ENCODE measurements at regions not wholly inside any gene's neighbourhood (a gene's known extent, or its start where the extent isn't known, plus 50 kb on each side); places are given as distances from the start of the nearest gene placed in this dataset.
"Not testable (repeated sequence)": the region's sequence is repeated elsewhere in the genome, so short reads cannot be mapped to it uniquely, and the experiment has no call there.

DNA sequence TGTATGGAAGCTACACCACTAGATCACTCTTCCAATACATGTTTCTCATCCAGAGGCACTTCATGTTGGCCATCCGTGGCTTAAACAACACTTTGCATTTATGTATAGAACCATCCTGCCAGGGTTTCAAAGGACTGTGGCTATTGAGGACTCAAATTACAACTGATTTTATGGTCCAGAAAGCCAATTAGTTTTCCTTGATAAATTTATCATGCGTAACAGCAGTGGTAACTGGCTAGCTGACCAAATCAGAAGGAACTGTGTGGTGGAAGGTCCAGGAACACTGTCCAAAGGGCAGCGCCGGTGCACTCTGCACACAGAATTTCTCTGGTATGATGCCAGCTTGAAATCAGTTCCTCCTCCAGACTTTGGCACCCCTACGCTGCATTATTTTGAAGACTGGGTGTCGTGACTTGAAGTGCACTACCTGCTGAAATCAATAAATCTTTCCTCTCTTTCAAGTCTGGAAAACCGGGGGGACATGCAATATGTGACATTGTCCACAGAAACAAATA, 69.3 kb upstream of the TMEM252 start:
- TF ChIP-seq, protein P1, sequence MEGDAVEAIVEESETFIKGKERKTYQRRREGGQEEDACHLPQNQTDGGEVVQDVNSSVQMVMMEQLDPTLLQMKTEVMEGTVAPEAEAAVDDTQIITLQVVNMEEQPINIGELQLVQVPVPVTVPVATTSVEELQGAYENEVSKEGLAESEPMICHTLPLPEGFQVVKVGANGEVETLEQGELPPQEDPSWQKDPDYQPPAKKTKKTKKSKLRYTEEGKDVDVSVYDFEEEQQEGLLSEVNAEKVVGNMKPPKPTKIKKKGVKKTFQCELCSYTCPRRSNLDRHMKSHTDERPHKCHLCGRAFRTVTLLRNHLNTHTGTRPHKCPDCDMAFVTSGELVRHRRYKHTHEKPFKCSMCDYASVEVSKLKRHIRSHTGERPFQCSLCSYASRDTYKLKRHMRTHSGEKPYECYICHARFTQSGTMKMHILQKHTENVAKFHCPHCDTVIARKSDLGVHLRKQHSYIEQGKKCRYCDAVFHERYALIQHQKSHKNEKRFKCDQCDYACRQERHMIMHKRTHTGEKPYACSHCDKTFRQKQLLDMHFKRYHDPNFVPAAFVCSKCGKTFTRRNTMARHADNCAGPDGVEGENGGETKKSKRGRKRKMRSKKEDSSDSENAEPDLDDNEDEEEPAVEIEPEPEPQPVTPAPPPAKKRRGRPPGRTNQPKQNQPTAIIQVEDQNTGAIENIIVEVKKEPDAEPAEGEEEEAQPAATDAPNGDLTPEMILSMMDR (IDR thresholded peaks at IDR 0.05; ENCODE audit: borderline replicate concordance, control extremely low read depth, extremely low read depth, insufficient read depth, missing control alignments), result no peak

DNA sequence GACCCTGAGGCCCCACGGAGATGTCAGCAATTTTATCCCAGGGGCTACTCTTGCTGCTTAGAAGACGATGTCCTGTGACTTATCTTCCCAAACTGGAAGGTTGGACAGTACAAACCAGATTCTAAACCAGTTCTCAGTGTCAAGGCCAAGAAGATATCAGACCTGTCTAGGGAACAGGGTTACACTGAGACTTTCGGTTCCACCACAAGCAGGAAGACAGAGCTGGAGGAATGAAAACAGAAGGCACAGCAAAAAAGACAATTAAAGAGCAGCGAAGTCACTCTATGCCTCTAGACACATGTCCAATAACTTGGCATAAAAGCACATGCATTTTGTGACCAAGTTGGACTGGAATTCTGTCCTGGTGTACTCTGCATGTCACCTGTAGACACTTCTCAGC, 73.4 kb upstream of the TMEM252 start:
- TF ChIP-seq, protein P1 (IDR thresholded peaks at IDR 0.05; ENCODE audit: borderline replicate concordance, control extremely low read depth, extremely low read depth, insufficient read depth, missing control alignments), result no peak

More for the DNA sequence above, 69.3 kb upstream of the TMEM252 start:
- DNase-seq (ENCODE audit: low spot score), result no peak
- in situ Hi-C loops (cut with MboI; ENCODE audit: low sequenced_read_pairs, unreplicated experiment), result no loop called here

GRCh38 chr9:68617011-68617410, 76.3 kb upstream of the TMEM252 start:
- DNase-seq (ENCODE audit: low spot score); in situ Hi-C loops (cut with MboI; ENCODE audit: low sequenced_read_pairs, unreplicated experiment): not testable (repeated sequence)

More for the DNA sequence above, 73.4 kb upstream of the TMEM252 start:
- no peak for DNase-seq (ENCODE audit: low spot score)
- in situ Hi-C loops (cut with MboI; ENCODE audit: low sequenced_read_pairs, unreplicated experiment), result no loop called here

DNA sequence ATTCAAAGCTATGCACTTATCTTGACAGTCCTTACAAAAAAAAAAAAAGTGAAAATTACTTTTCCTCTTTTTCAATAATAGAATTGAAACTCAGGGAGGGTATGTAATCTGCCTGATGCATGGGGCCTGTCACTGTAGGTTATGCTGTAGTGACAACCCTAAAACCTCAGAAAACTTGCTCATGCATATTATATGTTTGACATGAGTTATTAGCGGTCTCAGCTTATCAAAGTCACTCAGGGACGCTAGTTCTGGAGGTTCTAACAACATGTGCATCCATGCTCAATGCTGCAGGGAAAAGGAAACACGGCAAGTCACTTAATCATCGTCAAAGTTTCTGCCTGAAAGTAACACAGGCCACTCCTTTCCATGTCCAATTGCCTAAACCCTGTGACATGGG, 78.4 kb upstream of the TMEM252 start:
- in situ Hi-C loops (cut with MboI; ENCODE audit: low sequenced_read_pairs, unreplicated experiment), result no loop called here
- DNase-seq (ENCODE audit: low spot score), result no peak
- TF ChIP-seq, protein P1 (IDR thresholded peaks at IDR 0.05; ENCODE audit: borderline replicate concordance, control extremely low read depth, extremely low read depth, insufficient read depth, missing control alignments), result no peak

- TF ChIP-seq, protein P1 (IDR thresholded peaks at IDR 0.05; ENCODE audit: borderline replicate concordance, control extremely low read depth, extremely low read depth, insufficient read depth, missing control alignments), result no peak
- in situ Hi-C loops (cut with MboI; ENCODE audit: low sequenced_read_pairs, unreplicated experiment), result no loop called here
- no peak for DNase-seq (ENCODE audit: low spot score)
These were observed 79.0 kb upstream of the TMEM252 start for GRCh38 chr9:68619636-68620035.

DNA sequence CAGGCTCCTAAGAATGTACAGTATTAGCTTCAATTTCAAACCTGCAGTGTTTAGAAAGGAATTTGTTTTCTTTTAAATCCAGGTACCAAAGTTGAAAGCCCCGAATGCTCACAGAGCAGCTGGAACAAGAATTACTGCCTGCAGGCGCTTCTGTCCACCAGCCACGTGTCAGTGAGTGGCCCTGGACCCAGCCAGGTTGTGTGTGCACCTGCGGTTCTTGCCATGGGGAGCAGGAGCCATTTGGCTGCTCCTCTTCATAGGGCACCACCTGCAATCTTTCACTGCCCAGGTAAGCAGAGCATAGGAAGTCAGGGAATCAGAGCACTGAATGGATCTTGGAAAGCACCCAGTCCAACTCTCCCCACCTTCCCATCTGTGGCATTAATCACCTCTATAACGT, 79.5 kb upstream of the PIP5K1B start:
- in situ Hi-C loops (cut with MboI; ENCODE audit: low sequenced_read_pairs, unreplicated experiment), result no loop called here
- DNase-seq (ENCODE audit: low spot score), result no peak
- TF ChIP-seq, protein P1 (IDR thresholded peaks at IDR 0.05; ENCODE audit: borderline replicate concordance, control extremely low read depth, extremely low read depth, insufficient read depth, missing control alignments), result no peak

- DNase-seq (ENCODE audit: low spot score), result no peak
- TF ChIP-seq, protein P1 (IDR thresholded peaks at IDR 0.05; ENCODE audit: borderline replicate concordance, control extremely low read depth, extremely low read depth, insufficient read depth, missing control alignments), result no peak
- in situ Hi-C loops (cut with MboI; ENCODE audit: low sequenced_read_pairs, unreplicated experiment), result no loop called here
These were observed 78.5 kb upstream of the PIP5K1B start for GRCh38 chr9:68626526-68626925.
